ENCODE measurements at regions not wholly inside any gene's neighbourhood (a gene's known extent, or its start where the extent isn't known, plus 50 kb on each side); places are given as distances from the start of the nearest gene placed in this dataset.

- peak; percentile 2 for DNase-seq
- Histone ChIP-seq H3K79me1 (ENCODE audit: insufficient read depth, low read depth, low read length, poor library complexity, severe bottlenecking) (no peaks in the 10 kb centered on the region), H4K8ac (replicated peaks; ENCODE audit: insufficient read length, low read depth, low read length) (no peak overlapping the region), H3K4me2 (ENCODE audit: insufficient read depth, insufficient read length, low read length) (no peak overlapping the region), H2BK5ac (ENCODE audit: insufficient read length, low read length) (no peak overlapping the region), H3K18ac (ENCODE audit: insufficient read length, low read depth, low read length) (no peak overlapping the region), H2AFZ (ENCODE audit: low read length) (no peak overlapping the region), H3K14ac (ENCODE audit: insufficient read depth, low read length) (no peak overlapping the region), H3K23ac (ENCODE audit: insufficient read length, low read depth, low read length) (no peak overlapping the region), H4K91ac (ENCODE audit: insufficient read length, low read depth, low read length) (no peak overlapping the region), H3K9me3 (ENCODE audit: control insufficient read depth, low read depth, low read length) (no peaks in the 10 kb centered on the region), H3K4me1 (ENCODE audit: insufficient read depth, low read length) (peaks cover 2% of the 10 kb centered on the region; the same call in 1 of the 2 replicates), H3K4ac (ENCODE audit: low read depth, low read length) (no peak overlapping the region), H4K20me1 (ENCODE audit: control insufficient read depth, insufficient read depth, insufficient read length) (no peaks in the 10 kb centered on the region), H4K5ac (ENCODE audit: insufficient read length, low read depth, low read length) (no peak overlapping the region), H3K23me2 (ENCODE audit: insufficient read length, low read depth, low read length, poor library complexity, severe bottlenecking) (no peaks in the 10 kb centered on the region), H3K9ac (ENCODE audit: extremely low read depth, insufficient read length, low read length) (no peak overlapping the region), H2BK120ac (ENCODE audit: low read depth, low read length, poor library complexity, severe bottlenecking) (no peak overlapping the region), H2BK12ac (ENCODE audit: insufficient read length, low read depth, low read length) (no peak overlapping the region), H3K56ac (ENCODE audit: insufficient read length, low read depth, low read length) (no peak overlapping the region), H2AK5ac (ENCODE audit: insufficient read length, low read length) (no peak overlapping the region), H3T11ph (ENCODE audit: low read length) (no peak overlapping the region), H2BK20ac (ENCODE audit: low read depth, low read length, poor library complexity, severe bottlenecking) (no peak overlapping the region), H3K27ac (ENCODE audit: insufficient read length, low read depth, low read length) (no peak overlapping the region), H2BK15ac (ENCODE audit: low read depth, low read length) (no peak overlapping the region), H3K27me3 (ENCODE audit: insufficient read depth, low read length) (no peaks in the 10 kb centered on the region), H3K79me2 (ENCODE audit: insufficient read depth, low read length) (no peaks in the 10 kb centered on the region)
- H3K9me3 Mint-ChIP-seq, result no peaks in the 10 kb centered on the region
- peaks cover 6% of the 10 kb centered on the region; the same call in 1 of the 2 replicates for H3K27me3 Mint-ChIP-seq (ENCODE audit: low read depth)
- H3K27ac Mint-ChIP-seq, result no peak overlapping the region
- no peak overlapping the region for H3K4me3 Mint-ChIP-seq
- peaks cover 9 to 11% of the 10 kb centered on the region in 2 experiments for H3K4me1 Mint-ChIP-seq
- no peaks in the 10 kb centered on the region for H3K36me3 Mint-ChIP-seq (ENCODE audit: insufficient read depth in 1 of 3, low read depth in 3 of 3)
- TF ChIP-seq, protein P1, sequence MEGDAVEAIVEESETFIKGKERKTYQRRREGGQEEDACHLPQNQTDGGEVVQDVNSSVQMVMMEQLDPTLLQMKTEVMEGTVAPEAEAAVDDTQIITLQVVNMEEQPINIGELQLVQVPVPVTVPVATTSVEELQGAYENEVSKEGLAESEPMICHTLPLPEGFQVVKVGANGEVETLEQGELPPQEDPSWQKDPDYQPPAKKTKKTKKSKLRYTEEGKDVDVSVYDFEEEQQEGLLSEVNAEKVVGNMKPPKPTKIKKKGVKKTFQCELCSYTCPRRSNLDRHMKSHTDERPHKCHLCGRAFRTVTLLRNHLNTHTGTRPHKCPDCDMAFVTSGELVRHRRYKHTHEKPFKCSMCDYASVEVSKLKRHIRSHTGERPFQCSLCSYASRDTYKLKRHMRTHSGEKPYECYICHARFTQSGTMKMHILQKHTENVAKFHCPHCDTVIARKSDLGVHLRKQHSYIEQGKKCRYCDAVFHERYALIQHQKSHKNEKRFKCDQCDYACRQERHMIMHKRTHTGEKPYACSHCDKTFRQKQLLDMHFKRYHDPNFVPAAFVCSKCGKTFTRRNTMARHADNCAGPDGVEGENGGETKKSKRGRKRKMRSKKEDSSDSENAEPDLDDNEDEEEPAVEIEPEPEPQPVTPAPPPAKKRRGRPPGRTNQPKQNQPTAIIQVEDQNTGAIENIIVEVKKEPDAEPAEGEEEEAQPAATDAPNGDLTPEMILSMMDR (conservative IDR thresholded peaks at IDR 0.05), result no peak
- WGBS (ENCODE audit: extremely low coverage, insufficient read length, low lambda C conversion rate), result no CpG with 5 or more reads among the region's 5 CpGs
Observed at GRCh38 chr11:133679896-133680295, 147.6 kb upstream of the OPCML start.

All from H9 (cell line).